Loucy (cell line): ENCODE measurements at regions not wholly inside any gene's neighbourhood (a gene's known extent, or its start where the extent isn't known, plus 50 kb on each side); places are given as distances from the start of the nearest gene placed in this dataset.

Source experiments
- H2AFZ ChIP-seq: fragments of 200-600 bp; sonication (generic); 2 replicates; pipeline ENCODE4 v1.6.0; 2016; ENCODE audit warnings: antibody characterized with exemption, mild to moderate bottlenecking, low read length, moderate library complexity
- H3F3A ChIP-seq: fragments of 200-600 bp; 2 replicates; pipeline ENCODE4 v1.6.0; 2016; ENCODE audit warnings: antibody characterized with exemption, low read depth, mild to moderate bottlenecking
- H3K27me3 ChIP-seq: fragments of 200-600 bp; sonication (generic); 2 replicates; pipeline ENCODE4 v1.6.1; 2014; ENCODE audit warnings: low read length, mild to moderate bottlenecking; ENCODE audit not compliant: insufficient read depth, poor library complexity, severe bottlenecking
- H3K36me3 ChIP-seq: fragments of 200-600 bp; sonication (generic); 2 replicates; pipeline ENCODE4 v1.6.1; 2016; ENCODE audit warnings: low read length; ENCODE audit not compliant: insufficient read depth
- H3K4me1 ChIP-seq: fragments of 200-600 bp; sonication (generic); 2 replicates; pipeline ENCODE4 v1.5.1; 2014; ENCODE audit warnings: low read length, mild to moderate bottlenecking; ENCODE audit not compliant: insufficient read depth, poor library complexity, severe bottlenecking
- H3K4me2 ChIP-seq: fragments of 200-600 bp; sonication (generic); 2 replicates; pipeline ENCODE4 v1.6.0; 2014; ENCODE audit warnings: antibody characterized with exemption, low read length, low read depth, mild to moderate bottlenecking; ENCODE audit not compliant: poor library complexity, severe bottlenecking
- H3K4me3 ChIP-seq: fragments of 200-600 bp; sonication (generic); 2 replicates; pipeline ENCODE4 v1.5.1; 2014; ENCODE audit warnings: low read length, mild to moderate bottlenecking, mixed read lengths; ENCODE audit not compliant: poor library complexity, severe bottlenecking
- H3K79me2 ChIP-seq: fragments of 200-600 bp; sonication (generic); 2 replicates; pipeline ENCODE4 v1.6.1; 2014; ENCODE audit warnings: low read length; ENCODE audit not compliant: insufficient read depth
- H3K9ac ChIP-seq: fragments of 200-600 bp; sonication (generic); 2 replicates; pipeline ENCODE4 v1.6.0; 2014; ENCODE audit warnings: mild to moderate bottlenecking, low read depth, low read length, moderate library complexity; ENCODE audit not compliant: poor library complexity, severe bottlenecking
- H3K9me2 ChIP-seq: fragments of 200-600 bp; sonication (generic); replicated peaks from 2 replicates; pipeline ENCODE4 v1.6.1; 2016; ENCODE audit warnings: low read depth, low read length, mixed read lengths
- H3K9me3 ChIP-seq: fragments of 200-600 bp; sonication (generic); 2 replicates; pipeline ENCODE4 v1.6.1; 2014; ENCODE audit warnings: mild to moderate bottlenecking, antibody characterized with exemption, low read length, low read depth; ENCODE audit not compliant: insufficient read depth
- H4K20me1 ChIP-seq: fragments of 200-600 bp; sonication (generic); 2 replicates; pipeline ENCODE4 v1.6.0; 2014; ENCODE audit warnings: antibody characterized with exemption, low read length, mild to moderate bottlenecking; ENCODE audit not compliant: insufficient read depth, poor library complexity, severe bottlenecking
- CTCF ChIP-seq: fragments of 200-600 bp; sonication (generic); conservative IDR thresholded peaks from 2 replicates; pipeline ENCODE4 v1.5.1; 2014; ENCODE audit warnings: mild to moderate bottlenecking, antibody characterized with exemption, low read length
- EZH2phosphoT487 ChIP-seq: fragments of 200-600 bp; IDR thresholded peaks from 2 replicates; pipeline ENCODE4 v1.6.1; 2018; ENCODE audit warnings: antibody characterized with exemption, mild to moderate bottlenecking, moderate library complexity, borderline replicate concordance

- H3K9me2 ChIP-seq: no peaks in the 10 kb centered on the region
- no peak overlapping the region for H3K4me3 ChIP-seq
- H3F3A ChIP-seq: no peaks in the 10 kb centered on the region
- H3K9ac ChIP-seq: no peak overlapping the region
- H3K4me1 ChIP-seq: no peaks in the 10 kb centered on the region
- no peaks in the 10 kb centered on the region for H4K20me1 ChIP-seq
- no peaks in the 10 kb centered on the region for H3K36me3 ChIP-seq
- H3K9me3 ChIP-seq: no peaks in the 10 kb centered on the region
- H3K4me2 ChIP-seq: no peak overlapping the region
- no peaks in the 10 kb centered on the region for H3K79me2 ChIP-seq
- H2AFZ ChIP-seq: no peak overlapping the region
- TF ChIP-seq EZH2phosphoT487 (no peak), CTCF (no peak)
- H3K27me3 ChIP-seq: no peaks in the 10 kb centered on the region
Observed at GRCh38 chr5:128903550-128903949, 61.7 kb upstream of the SLC27A6 start.

GRCh38 chr5:128904805-128905567 is 60.3 kb upstream of the SLC27A6 start:
- TF ChIP-seq EZH2phosphoT487: no peak
- no peak for TF ChIP-seq CTCF
- Histone ChIP-seq H3F3A (no peaks in the 10 kb centered on the region), H3K9me2 (no peaks in the 10 kb centered on the region), H4K20me1 (no peaks in the 10 kb centered on the region), H3K4me2 (no peak overlapping the region), H3K4me3 (no peak overlapping the region), H2AFZ (no peak overlapping the region), H3K27me3 (no peaks in the 10 kb centered on the region), H3K36me3 (no peaks in the 10 kb centered on the region), H3K9me3 (no peaks in the 10 kb centered on the region), H3K4me1 (no peaks in the 10 kb centered on the region), H3K9ac (no peak overlapping the region), H3K79me2 (no peaks in the 10 kb centered on the region)

DNA sequence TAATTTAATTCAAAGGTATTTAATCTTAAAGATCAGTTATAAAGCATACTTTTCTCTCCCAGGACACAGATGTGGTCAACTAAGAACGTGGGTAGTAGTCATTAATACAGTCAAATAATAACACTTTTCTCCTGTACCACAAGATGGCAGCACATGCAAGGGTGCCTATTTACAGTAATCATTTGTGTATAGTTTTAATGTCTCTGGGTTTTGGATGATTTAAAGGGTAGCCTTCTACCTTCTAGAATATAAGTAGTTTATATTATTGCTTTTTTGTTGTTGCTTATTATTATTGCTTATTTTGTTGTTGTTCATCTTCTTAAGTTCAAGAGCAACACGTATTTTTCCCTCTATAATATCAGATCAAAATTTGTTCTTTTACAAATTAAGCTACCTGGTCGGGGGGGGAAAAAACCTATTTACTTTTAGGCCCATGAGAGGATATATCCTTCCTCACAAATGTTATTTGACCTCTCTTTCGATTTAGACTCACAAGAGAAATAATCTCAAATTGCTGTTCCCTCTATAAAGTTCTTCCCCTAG is 59.6 kb upstream of the SLC27A6 start:
- H3K9me2 ChIP-seq: no peaks in the 10 kb centered on the region
- H3K4me2 ChIP-seq: no peak overlapping the region
- H3K27me3 ChIP-seq: no peaks in the 10 kb centered on the region
- TF ChIP-seq CTCF (peak; percentile 66), EZH2phosphoT487 (no peak)
- H3K36me3 ChIP-seq: no peaks in the 10 kb centered on the region
- no peak overlapping the region for H3K9ac ChIP-seq
- no peaks in the 10 kb centered on the region for H3F3A ChIP-seq
- no peaks in the 10 kb centered on the region for H4K20me1 ChIP-seq
- H3K4me3 ChIP-seq: no peak overlapping the region
- no peak overlapping the region for H2AFZ ChIP-seq
- H3K79me2 ChIP-seq: no peaks in the 10 kb centered on the region
- H3K9me3 ChIP-seq: no peaks in the 10 kb centered on the region
- no peaks in the 10 kb centered on the region for H3K4me1 ChIP-seq
